GM06990 (cell line): ENCODE measurements at regions not wholly inside any gene's neighbourhood (a gene's known extent, or its start where the extent isn't known, plus 50 kb on each side); places are given as distances from the start of the nearest gene placed in this dataset.

ENCODE experiments used
- DNase-seq: peaks from one replicate; pipeline ENCODE4 v3.0.0-alpha.2; 2011; ENCODE audit not compliant: insufficient read length; ENCODE audit errors: extremely low read depth
- H3K27me3 ChIP-seq: replicated peaks from 2 replicates; pipeline ENCODE4 v1.6.0; 2011; ENCODE audit warnings: low read length; ENCODE audit not compliant: control insufficient read depth, insufficient read depth
- H3K36me3 ChIP-seq: 2 replicates; pipeline ENCODE4 v1.5.1; 2011; ENCODE audit warnings: low read length; ENCODE audit not compliant: control insufficient read depth, insufficient read depth
- H3K4me3 ChIP-seq: replicated peaks from 2 replicates; pipeline ENCODE4 v1.5.1; 2011; ENCODE audit warnings: low read depth, mild to moderate bottlenecking, control low read depth, low read length
- TF ChIP-seq, protein P1 (sequence below): IDR thresholded peaks from 2 replicates; pipeline ENCODE4 v1.5.1; 2011; ENCODE audit warnings: low read length, control low read depth, mild to moderate bottlenecking, inconsistent platforms; ENCODE audit not compliant: insufficient read depth, poor library complexity, severe bottlenecking

GRCh38 chr7:52450816-52451215, 584.6 kb upstream of the POM121L12 start:
- Histone ChIP-seq H3K27me3 (no peaks in the 10 kb centered on the region), H3K36me3 (no peaks in the 10 kb centered on the region), H3K4me3 (no peak overlapping the region)
- TF ChIP-seq, protein P1, sequence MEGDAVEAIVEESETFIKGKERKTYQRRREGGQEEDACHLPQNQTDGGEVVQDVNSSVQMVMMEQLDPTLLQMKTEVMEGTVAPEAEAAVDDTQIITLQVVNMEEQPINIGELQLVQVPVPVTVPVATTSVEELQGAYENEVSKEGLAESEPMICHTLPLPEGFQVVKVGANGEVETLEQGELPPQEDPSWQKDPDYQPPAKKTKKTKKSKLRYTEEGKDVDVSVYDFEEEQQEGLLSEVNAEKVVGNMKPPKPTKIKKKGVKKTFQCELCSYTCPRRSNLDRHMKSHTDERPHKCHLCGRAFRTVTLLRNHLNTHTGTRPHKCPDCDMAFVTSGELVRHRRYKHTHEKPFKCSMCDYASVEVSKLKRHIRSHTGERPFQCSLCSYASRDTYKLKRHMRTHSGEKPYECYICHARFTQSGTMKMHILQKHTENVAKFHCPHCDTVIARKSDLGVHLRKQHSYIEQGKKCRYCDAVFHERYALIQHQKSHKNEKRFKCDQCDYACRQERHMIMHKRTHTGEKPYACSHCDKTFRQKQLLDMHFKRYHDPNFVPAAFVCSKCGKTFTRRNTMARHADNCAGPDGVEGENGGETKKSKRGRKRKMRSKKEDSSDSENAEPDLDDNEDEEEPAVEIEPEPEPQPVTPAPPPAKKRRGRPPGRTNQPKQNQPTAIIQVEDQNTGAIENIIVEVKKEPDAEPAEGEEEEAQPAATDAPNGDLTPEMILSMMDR: no peak
- DNase-seq: no peak

DNA sequence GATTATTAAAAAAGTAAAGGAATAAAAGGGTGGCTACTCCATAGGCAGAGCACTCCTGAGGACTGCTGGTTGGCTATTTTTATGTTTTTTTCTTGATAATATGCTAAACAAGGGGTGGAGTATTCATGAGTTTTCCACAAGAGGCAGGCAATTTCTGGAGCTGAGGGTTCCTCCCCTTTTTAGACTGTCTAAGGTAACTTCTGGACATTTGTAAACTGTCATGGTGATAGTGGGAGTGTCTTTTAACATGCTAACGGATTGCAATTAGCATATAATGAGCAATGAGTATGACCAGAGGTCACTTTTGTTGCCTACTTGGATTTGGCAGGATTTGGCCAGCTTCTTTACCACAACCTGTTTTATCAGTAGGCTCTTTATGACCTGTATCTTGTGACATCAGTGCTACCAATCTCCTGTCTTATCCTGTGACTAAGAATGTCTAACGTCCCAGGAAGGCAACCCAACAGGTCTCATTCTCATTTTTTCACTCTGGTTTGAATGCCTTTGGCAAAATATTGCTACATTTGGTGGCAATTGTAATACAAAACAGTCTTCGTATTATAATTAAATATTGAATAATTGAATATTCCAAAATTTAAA, 587.8 kb upstream of the POM121L12 start:
- no peak for DNase-seq
- Histone ChIP-seq H3K27me3 (no peaks in the 10 kb centered on the region), H3K4me3 (no peak overlapping the region), H3K36me3 (no peaks in the 10 kb centered on the region)
- TF ChIP-seq, protein P1: no peak

GRCh38 chr7:52436278-52436677, 599.2 kb upstream of the POM121L12 start:
- no peaks in the 10 kb centered on the region for H3K27me3 ChIP-seq
- no peak for DNase-seq
- TF ChIP-seq, protein P1: no peak
- no peak overlapping the region for H3K4me3 ChIP-seq
- H3K36me3 ChIP-seq: no peaks in the 10 kb centered on the region

DNA sequence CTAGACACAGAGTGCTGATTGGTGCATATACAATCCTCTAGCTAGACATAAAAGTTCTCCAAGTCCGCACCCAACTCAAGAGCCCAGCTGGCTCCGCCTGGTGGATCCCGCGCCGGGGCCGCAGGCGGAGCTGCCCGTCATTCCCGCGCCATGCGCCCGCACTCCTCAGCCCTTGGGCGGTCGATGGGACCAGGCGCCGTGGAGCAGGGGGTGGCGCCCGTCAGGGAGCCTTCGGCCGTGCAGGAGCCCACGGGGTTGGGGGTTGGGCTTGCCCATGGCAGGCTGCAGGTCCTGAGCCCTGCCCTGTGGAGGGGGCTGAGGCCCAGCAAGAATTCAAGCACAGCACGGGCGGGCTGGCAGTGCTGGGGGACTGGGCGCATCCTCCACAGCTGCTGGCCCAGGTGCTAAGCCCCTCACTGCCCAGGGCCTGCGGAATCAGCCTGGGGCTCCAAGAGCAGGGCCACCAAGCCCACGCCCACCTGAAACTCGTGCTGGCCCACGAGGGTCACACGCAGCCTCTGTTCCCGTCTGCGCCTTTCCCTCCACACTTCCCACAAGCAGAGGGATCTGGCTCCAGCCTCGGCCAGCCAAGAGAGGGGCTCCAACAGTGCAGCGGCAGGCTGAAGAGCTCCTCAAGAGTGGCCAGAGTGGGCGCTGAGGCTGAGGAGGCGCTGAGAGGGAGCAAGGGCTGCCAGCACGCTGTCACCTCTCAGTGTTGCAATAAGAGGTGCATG, 604.2 kb upstream of the POM121L12 start:
- Histone ChIP-seq H3K4me3 (no peak overlapping the region), H3K27me3 (no peaks in the 10 kb centered on the region), H3K36me3 (no peaks in the 10 kb centered on the region)
- DNase-seq: no peak
- TF ChIP-seq, protein P1: no peak

GRCh38 chr7:52423251-52423650, 612.2 kb upstream of the POM121L12 start:
- no peak for DNase-seq
- H3K4me3 ChIP-seq: no peak overlapping the region
- no peaks in the 10 kb centered on the region for H3K27me3 ChIP-seq
- TF ChIP-seq, protein P1: no peak
- H3K36me3 ChIP-seq: no peaks in the 10 kb centered on the region
